CD4-positive, alpha-beta T cell treated with Interleukin-4 for 4 hours (primary cell): ENCODE measurements at regions not wholly inside any gene's neighbourhood (a gene's known extent, or its start where the extent isn't known, plus 50 kb on each side); places are given as distances from the start of the nearest gene placed in this dataset.

ENCODE experiments used
- DNase-seq: peaks from one replicate; pipeline ENCODE4 v3.0.0-alpha.2; 2020

DNA sequence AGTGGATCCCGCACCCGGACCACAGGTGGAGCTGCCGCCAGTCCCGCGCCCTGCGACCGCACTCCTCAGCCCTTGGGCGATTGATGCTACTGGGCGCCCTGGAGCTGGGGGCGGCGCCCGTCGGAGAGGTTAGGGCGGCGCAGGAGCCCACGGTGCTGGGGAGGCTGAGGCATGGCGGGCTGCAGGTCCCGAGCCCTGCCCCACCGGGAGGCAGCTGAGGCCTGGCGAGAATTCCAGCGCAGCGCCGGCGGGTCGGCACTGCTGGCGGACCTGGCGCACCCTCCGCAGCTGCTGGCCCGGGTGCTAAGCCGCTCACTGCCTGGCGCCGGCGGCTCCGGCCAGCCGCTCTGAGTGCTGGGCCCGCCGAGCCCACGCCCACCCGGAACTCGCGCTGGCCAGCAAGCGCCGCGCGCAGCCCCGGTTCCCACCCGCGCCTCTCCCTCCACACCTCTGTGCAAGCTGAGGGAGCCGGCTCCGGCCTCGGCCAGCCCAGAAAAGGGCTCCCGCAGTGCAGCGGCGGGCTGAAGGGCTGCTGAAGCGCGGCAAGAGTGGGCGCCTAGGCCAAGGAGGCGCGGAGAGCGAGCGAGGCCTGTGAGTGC lies 1256.5 kb downstream of the STIM2 start:
- DNase-seq = no peak

DNA sequence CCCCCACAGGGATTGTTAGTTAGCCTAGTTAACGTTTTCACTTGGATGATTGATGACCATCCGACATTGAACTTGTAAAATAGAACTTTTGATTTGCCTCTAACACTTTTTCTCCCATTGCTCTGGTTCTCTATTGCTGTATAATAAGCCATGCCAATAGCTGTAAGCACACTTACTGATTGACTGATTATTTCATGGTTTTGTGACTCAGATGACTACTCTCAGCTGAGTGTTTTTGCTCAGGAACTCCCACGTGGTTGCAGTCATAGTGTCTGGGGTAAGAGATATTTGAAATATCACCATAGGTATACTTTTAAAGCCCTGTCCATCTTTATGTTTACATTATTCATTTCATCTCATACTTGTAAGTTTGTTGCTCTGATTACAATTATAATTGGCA lies 1285.5 kb downstream of the STIM2 start:
- no peak for DNase-seq

- no peak for DNase-seq
Observed at GRCh38 chr4:28148221-28148620, 1287.6 kb downstream of the STIM2 start.

DNA sequence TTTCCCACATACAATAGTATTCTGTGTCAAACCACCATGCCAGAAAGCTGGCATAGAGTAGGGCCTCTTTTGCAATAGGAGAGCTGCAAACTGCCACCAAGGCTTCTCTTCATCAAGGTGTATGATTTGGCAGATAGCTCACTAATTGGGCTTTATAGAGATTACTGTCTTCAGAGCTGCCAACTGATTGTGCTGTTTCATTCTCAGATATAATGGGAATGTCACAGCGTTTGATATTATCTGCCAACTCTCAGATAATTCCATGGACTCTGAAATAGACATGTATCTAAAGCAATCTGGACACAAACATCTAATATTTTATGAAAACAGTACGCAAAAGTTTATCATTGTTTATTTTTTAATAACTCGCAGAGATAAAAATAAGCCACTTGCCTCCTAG lies 1289.1 kb downstream of the STIM2 start:
- DNase-seq = no peak

DNA sequence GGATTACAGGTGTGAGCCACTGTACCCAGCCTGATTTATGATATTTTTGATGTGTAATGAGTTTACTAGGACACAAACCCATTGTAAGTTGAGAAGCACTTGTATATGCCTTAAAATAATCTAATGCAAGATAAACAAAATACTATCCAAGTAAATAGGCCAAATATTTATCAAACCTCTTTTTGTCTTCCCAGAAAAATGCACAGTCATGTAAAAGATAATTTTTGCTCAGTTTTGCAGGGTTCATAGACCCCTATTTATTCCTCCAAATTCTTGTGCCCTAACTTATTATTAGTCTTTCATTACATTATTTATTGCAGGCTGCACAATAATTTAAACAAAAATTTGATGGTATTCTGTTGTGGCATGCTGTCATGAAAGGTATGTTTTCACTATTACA lies 1290.7 kb downstream of the STIM2 start:
- no peak for DNase-seq

DNA sequence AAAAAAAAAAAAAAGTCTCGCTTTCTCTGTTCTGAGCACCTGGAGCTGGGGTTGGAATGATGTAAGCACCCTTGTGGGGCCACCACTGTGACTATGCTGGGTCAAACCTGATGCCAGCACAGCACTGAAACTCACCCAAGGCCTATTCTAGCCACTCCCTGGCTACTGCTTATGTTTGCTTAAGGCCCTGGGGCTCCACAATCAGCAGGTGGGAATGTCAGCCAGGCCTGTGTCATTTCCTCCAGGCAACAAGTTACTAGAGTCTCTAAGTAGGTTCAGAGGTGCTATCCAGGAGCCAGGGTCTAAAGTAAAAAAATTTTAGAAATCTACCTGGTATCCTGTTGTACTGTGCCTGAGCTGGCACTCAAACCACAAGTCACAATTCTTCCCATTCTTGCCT lies 1306.8 kb downstream of the STIM2 start:
- DNase-seq = no peak

- no peak for DNase-seq
Observed at GRCh38 chr4:28176942-28177341, 1316.3 kb downstream of the STIM2 start.

DNA sequence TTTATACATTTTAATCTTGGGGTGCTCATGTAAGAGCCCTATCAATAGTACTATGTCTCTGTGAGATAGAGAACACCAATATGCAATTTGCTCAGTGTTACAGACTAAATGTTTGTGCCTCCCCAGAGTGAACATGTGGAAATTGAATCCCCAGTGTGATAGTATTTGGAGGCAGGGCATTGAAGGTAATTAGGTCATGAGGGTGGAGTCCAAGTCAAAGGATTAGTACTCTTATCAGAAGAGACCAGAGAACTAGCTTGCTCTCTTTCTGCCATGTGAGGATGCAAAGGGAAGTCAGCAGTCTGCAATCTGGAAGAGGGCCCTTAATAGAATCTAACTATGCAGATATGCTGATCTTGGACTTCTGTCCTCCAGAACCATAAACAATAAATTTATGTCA lies 1317.0 kb downstream of the STIM2 start:
- DNase-seq = no peak

DNA sequence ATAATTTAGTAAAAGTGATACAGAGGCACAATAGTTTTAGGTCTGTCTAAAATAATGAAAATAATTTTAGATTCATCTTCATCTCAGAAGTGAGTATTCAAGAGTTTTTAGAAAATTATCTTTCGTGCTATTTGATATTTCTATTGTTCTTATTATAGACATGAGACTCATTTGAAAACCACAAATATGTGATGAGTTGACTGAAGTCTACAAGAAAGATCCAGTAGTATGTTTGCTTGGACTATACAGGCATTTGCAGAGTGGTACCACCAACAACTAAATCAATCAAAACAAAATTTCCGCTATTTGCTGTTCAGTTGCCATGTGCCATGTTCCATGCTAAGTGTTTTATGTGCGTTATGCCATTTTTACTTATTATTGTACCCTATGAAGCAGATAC lies 1318.5 kb downstream of the STIM2 start:
- no peak for DNase-seq

DNA sequence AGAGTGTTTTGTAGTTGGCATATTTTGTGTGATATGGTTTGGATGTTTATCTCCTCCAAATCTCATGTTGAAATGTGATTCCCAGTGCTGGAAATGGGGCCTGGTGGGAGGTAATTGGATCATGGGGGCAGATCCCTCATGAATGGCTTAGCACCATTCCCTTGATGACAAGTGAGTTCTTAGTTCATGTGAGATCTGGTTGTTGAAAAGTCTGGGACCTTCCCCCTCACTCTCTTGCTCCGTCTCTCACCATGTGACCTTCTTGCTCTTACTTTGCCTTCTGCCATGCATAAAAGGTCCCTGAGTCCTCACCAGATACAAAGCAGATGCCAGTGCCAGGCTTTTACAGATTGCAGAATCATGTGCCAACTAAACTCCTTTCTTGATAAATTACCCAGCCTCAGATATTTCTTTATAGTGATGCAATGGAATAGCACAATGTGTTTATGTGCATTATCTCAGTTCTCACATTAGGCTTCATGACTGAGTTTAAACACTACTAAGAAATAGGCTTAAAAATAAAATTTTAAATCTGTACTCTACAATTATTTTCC lies 1348.8 kb downstream of the STIM2 start:
- no peak for DNase-seq

GRCh38 chr4:28211676-28212470 lies 1351.2 kb downstream of the STIM2 start:
- no peak for DNase-seq

DNA sequence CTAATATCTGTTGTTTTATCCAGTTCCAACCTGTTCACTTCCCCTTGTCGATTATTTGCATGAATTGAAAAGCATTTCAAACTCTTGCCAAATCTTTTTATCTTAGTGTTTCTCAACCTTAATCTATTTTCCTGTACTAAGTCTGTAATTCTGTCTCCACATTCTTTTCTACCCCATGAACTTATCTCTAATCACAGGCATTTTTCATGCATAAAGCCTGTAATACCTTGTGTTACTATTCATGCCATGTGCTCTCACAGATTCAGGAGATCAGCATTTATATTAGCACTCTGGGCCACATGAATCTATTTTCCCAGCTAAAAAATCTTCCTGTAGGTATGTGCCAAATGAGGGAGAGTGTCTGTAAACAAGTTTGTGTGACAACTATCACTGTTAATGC lies 1360.9 kb downstream of the STIM2 start:
- DNase-seq = no peak

- no peak for DNase-seq
Observed at GRCh38 chr4:28225050-28225449, 1364.4 kb downstream of the STIM2 start.

DNA sequence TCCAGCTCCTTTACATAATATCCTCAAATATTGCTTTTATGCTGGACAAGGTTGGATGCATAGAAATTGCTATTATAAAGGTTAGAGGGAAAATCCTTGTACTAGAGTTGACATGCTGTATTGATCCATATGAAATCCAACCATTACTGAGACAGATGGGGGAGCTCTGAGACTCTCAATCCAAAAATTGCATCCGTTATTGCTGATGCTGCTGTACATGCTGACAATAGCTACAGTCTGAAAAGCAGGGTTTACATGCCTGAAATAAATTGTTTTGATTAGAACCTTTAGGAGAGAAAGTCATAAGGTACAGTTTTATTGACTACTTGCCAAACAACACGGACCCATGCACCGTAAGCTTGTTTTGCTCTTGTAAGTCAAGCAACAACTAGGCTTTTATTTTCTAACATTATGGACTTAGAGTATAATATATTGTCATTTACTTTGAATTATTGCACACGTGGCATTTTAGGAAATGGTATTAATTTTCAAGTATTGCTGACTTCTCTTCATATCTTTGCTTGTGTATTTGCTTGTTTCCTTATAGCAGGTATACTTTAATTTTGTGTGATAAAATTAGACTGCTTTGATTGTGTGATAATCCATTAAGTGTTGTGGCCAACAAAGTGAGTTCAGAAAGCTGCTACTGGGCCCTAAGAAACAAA lies 1365.2 kb downstream of the STIM2 start:
- DNase-seq = no peak

DNA sequence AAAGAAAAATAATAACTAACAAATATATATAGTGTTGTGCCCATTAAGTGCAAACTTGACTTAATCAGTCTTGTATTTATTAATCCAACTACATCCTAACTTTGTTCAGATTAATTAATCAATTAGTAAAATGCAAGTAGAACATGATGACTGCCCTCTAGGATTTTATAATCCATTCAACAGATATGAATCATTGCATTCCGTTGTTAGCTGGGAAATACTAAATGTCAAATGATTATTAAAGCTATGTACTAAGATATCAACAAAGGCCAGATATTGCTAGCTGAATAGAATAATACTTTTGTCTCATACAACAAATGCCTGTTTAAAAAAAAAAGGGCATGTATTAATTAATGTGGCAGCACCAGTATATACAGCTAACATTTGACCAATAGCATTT lies 1366.3 kb downstream of the STIM2 start:
- DNase-seq = no peak

- DNase-seq = no peak
Observed at GRCh38 chr4:28227764-28228163, 1367.1 kb downstream of the STIM2 start.

DNA sequence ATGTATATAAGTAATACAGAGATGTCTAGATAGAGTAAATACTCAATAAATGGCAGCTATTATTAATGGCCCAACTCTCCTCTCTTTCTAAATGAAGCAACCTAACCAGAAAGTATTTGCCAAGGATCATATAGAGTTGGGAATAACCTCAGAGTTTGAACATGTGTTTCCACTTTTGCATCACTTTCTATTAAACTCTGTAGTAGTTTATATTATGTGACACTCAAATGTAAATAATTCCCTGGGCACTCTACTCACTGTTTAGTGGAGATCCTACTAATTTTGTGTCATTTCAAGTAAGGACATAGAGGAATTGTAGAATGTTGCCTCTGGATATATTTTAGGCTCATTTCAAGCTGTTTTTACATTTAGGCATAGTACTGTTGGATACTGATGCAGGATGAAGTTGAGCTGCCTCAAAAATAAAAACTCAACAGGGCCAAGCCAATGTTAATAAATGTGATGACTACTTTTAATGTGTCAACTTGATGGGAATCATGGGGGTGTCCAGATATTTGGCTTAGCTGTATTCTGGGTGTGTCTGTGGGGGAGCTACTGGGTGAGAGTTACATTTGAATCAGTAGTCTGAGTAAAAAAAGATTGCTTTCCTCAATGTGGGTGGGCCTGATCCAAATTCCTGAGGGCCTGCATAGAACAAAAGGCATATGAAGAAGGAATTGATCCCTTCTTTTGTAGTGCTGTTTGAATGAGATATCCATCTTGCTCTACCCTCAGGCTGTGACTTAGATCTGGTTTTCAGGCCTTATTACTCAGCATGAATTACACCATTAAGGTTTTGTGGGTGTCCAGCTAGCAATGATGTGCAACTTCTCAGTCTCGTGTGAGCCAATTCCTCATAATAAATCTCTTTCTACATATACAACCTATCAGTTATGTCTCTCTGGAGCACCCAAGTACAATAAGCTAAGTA lies 1368.2 kb downstream of the STIM2 start:
- no peak for DNase-seq

DNA sequence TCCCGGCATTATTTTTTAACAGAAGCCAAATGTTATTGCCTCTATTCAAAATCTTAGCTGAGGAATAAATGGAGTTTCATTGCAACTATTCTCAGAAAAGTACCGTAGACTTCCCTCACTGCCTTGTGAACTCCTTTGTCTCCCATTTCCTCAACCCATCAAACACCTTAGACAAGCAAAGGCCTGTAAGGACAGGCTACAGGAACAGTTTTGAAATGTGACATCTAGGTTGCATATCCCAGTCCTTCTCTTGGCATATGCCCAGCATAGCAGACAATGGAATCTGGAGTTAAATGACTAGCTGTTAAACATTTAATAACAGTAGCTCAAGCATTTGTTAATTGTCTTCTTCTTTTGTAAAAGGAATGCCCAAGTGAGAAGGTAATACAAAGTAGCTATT lies 1371.7 kb downstream of the STIM2 start:
- DNase-seq = no peak

- DNase-seq = no peak
Observed at GRCh38 chr4:28232951-28233350, 1372.3 kb downstream of the STIM2 start.

DNA sequence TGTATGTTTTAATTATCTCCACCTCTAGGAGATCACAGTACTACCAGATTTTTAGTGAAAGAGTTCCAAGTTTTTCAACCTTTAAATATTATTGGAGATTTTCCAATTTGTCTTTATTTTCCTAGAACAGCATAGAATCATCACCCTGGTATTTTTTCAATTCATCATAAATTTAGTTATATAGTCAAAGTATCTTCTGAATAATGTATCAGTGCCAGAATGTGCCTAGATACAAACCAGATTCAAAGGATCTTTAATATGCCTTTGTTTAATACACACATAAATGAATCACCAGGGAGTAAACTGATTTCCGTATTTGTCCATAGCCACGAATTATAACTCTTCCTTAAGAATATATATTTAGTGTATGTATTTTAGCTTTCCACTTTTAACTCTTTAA lies 1373.1 kb downstream of the STIM2 start:
- DNase-seq = no peak

GRCh38 chr4:28238876-28239275 lies 1378.2 kb downstream of the STIM2 start:
- DNase-seq = no peak

DNA sequence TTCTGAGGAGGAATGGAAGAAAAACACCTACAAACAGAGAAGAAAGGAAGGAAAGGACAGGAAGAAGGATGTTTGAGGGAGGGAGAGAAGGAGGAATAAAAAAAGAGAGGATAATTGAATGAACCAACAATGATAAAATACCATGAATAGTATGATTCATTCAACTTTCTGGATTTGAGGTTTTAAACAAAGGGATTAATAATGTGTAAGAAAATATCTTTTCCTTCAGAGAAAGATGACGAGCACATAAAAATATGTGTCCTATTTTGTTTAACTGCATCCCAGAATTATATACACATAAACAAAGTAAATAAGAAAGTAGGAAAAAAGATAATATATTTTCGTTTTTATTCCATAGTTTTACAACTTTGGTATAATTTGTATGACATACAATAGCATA lies 1380.4 kb downstream of the STIM2 start:
- no peak for DNase-seq

DNA sequence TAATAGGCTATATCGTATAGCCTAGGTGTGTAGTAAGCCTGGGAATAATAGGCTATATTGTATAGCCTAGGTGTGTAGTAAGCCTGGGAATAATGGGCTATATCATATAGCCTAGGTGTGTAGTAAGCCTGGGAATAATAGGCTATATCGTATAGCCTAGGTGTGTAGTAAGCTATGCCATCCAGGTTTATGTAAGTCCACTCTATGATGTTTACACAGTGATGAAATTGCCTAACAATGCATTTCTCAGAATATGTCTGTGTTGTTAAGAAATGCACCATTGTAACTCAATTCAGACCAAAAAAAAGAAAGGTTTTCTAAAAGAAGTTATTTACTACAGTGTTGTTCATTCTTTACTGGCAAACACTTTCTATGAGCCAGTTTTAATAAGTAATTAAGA lies 1387.2 kb downstream of the STIM2 start:
- no peak for DNase-seq
